Neural cell (in vitro differentiated cells): ENCODE measurements at regions not wholly inside any gene's neighbourhood (a gene's known extent, or its start where the extent isn't known, plus 50 kb on each side); places are given as distances from the start of the nearest gene placed in this dataset.

Experiments
- H2AFZ ChIP-seq: fragments of 200-600, 300-800 bp; sonication (generic), shearing (Covaris generic); 2 replicates; pipeline ENCODE4 v1.6.0; 2014; ENCODE audit warnings: low read depth, mild to moderate bottlenecking, antibody characterized with exemption, low read length, moderate library complexity
- H3F3A ChIP-seq: fragments of 200-600 bp; shearing (Covaris generic); 2 replicates; pipeline ENCODE4 v1.6.1; 2016; ENCODE audit warnings: mild to moderate bottlenecking, moderate library complexity, mixed read lengths, antibody characterized with exemption, low read length; ENCODE audit not compliant: insufficient read depth, poor library complexity, severe bottlenecking
- H3K27ac ChIP-seq: fragments of 200-600, 300-800 bp; sonication (generic), shearing (Covaris generic); 2 replicates; pipeline ENCODE4 v1.5.1; 2014; ENCODE audit warnings: mild to moderate bottlenecking, low read length, moderate library complexity
- H3K27me3 ChIP-seq: fragments of 300-800, 200-600 bp; sonication (generic), shearing (Covaris generic); 2 replicates; pipeline ENCODE4 v1.6.0; 2014; ENCODE audit warnings: mild to moderate bottlenecking, low read depth, low read length, moderate library complexity; ENCODE audit not compliant: insufficient read depth
- H3K36me3 ChIP-seq: fragments of 300-800, 200-600 bp; sonication (generic), shearing (Covaris generic); 2 replicates; pipeline ENCODE4 v1.5.1; 2014; ENCODE audit warnings: mild to moderate bottlenecking, antibody characterized with exemption, low read length, moderate library complexity; ENCODE audit not compliant: insufficient read depth
- H3K4me2 ChIP-seq: fragments of 300-800, 200-600 bp; sonication (generic), shearing (Covaris generic); 2 replicates; pipeline ENCODE4 v1.6.0; 2014; ENCODE audit warnings: mild to moderate bottlenecking, low read length
- H3K4me3 ChIP-seq: fragments of 300-800, 200-600 bp; sonication (generic), shearing (Covaris generic); 2 replicates; pipeline ENCODE4 v1.5.1; 2014; ENCODE audit warnings: mild to moderate bottlenecking, low read length, moderate library complexity
- H3K79me2 ChIP-seq: fragments of 200-600 bp; shearing (Covaris generic); replicated peaks from 2 replicates; pipeline ENCODE4 v1.6.0; 2014; ENCODE audit warnings: mild to moderate bottlenecking, low read length, moderate library complexity; ENCODE audit not compliant: insufficient read depth
- H3K9ac ChIP-seq: fragments of 300-800, 200-600 bp; sonication (generic), shearing (Covaris generic); 2 replicates; pipeline ENCODE4 v1.6.1; 2016; ENCODE audit warnings: mild to moderate bottlenecking, low read length, mixed read lengths
- H3K9me2 ChIP-seq: fragments of 200-600 bp; shearing (Covaris generic); 2 replicates; pipeline ENCODE4 v1.6.1; 2016; ENCODE audit warnings: mild to moderate bottlenecking, low read length, mixed read lengths; ENCODE audit not compliant: insufficient read depth
- H3K9me3 ChIP-seq: fragments of 200-600, 300-800 bp; sonication (generic), shearing (Covaris generic); 2 replicates; pipeline ENCODE4 v1.6.1; 2016; ENCODE audit warnings: mild to moderate bottlenecking, mixed run types, low read length, moderate library complexity, mixed read lengths
- H4K20me1 ChIP-seq: fragments of 200-600 bp; shearing (Covaris generic); 2 replicates; pipeline ENCODE4 v1.6.1; 2016; ENCODE audit warnings: mild to moderate bottlenecking, mixed run types; ENCODE audit not compliant: insufficient read depth
- EP300 ChIP-seq: fragments of 450-650 bp; conservative IDR thresholded peaks from 2 replicates; pipeline ENCODE4 v1.6.1; 2014; ENCODE audit warnings: antibody characterized with exemption, mild to moderate bottlenecking, moderate library complexity; ENCODE audit not compliant: poor library complexity, severe bottlenecking
- EZH2 ChIP-seq: fragments of 200-600, 300-800 bp; shearing (Covaris generic), sonication (generic); IDR thresholded peaks from 2 replicates; pipeline ENCODE4 v1.6.1; 2014; ENCODE audit warnings: antibody characterized with exemption, low read length, borderline replicate concordance, mild to moderate bottlenecking; ENCODE audit not compliant: insufficient read depth, poor library complexity, severe bottlenecking
- MXI1 ChIP-seq: fragments of 450-650 bp; conservative IDR thresholded peaks from 2 replicates; pipeline ENCODE4 v1.6.1; 2014; ENCODE audit warnings: antibody characterized with exemption, mild to moderate bottlenecking; ENCODE audit not compliant: poor library complexity, severe bottlenecking
- POLR2AphosphoS5 ChIP-seq: IDR thresholded peaks from 2 replicates; pipeline ENCODE4 v1.6.1; 2012
- RAD21 ChIP-seq: fragments of 450-650 bp; conservative IDR thresholded peaks from 2 replicates; pipeline ENCODE4 v1.6.1; 2014; ENCODE audit warnings: antibody characterized with exemption, mild to moderate bottlenecking, moderate library complexity
- REST ChIP-seq: IDR thresholded peaks from 2 replicates; pipeline ENCODE4 v1.6.1; 2012; ENCODE audit warnings: borderline replicate concordance
- SMC3 ChIP-seq: fragments of 450-650 bp; conservative IDR thresholded peaks from 2 replicates; pipeline ENCODE4 v1.6.1; 2014; ENCODE audit warnings: antibody characterized with exemption, mild to moderate bottlenecking, moderate library complexity; ENCODE audit not compliant: poor library complexity
- TAF1 ChIP-seq: IDR thresholded peaks from 2 replicates; pipeline ENCODE4 v1.6.1; 2012; ENCODE audit warnings: low read depth
- TF ChIP-seq, protein P1 (sequence below): fragments of 450-650 bp; IDR thresholded peaks from 2 replicates; pipeline ENCODE4 v1.5.1; 2014; ENCODE audit warnings: antibody characterized with exemption, mild to moderate bottlenecking, moderate library complexity; ENCODE audit not compliant: poor library complexity, severe bottlenecking

DNA sequence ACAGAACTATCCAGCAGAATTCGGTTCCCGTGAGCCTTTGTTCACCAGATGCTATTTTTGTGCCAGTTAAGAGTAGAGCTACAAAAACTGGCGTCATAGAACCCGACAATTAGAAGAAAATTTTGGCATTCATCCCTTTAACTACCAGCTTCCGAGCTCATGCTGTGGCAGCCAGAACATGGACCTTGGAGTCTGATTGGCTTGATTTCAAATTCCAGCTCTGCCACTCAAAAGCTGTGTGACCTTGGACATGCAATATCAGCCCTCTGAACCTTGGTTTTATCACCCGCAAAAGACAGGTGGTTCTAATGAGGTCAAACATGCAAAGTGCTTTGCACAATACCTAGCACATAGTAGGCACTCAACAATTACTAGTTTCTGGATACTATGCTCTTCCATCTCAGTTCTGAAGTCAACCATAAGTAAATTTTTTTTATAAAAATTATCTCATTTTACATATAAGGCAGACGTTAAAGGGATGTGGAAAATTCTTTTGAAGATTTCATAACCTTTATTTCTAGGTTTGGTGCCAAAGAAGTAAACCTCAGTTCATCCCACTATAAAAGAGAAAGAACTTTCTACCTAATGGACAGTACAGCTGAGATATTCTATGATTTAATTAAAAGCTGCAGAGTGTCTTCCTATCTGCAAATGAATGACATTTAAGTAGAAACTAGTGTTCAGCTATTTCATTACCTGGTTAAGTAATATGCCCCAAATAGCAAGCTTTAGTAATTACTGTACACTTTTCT, 331.5 kb downstream of the HAPSTR1 start:
- Histone ChIP-seq H3K9ac (no peak overlapping the region), H4K20me1 (no peaks in the 10 kb centered on the region), H3F3A (no peaks in the 10 kb centered on the region), H3K36me3 (no peaks in the 10 kb centered on the region), H2AFZ (no peak overlapping the region), H3K4me3 (no peak overlapping the region), H3K79me2 (no peaks in the 10 kb centered on the region), H3K9me3 (no peaks in the 10 kb centered on the region), H3K4me2 (no peak overlapping the region), H3K27me3 (no peaks in the 10 kb centered on the region), H3K9me2 (no peaks in the 10 kb centered on the region), H3K27ac (no peak overlapping the region)
- TF ChIP-seq POLR2AphosphoS5: no peak
- no peak for TF ChIP-seq REST
- TF ChIP-seq TAF1: no peak
- TF ChIP-seq, protein P1, sequence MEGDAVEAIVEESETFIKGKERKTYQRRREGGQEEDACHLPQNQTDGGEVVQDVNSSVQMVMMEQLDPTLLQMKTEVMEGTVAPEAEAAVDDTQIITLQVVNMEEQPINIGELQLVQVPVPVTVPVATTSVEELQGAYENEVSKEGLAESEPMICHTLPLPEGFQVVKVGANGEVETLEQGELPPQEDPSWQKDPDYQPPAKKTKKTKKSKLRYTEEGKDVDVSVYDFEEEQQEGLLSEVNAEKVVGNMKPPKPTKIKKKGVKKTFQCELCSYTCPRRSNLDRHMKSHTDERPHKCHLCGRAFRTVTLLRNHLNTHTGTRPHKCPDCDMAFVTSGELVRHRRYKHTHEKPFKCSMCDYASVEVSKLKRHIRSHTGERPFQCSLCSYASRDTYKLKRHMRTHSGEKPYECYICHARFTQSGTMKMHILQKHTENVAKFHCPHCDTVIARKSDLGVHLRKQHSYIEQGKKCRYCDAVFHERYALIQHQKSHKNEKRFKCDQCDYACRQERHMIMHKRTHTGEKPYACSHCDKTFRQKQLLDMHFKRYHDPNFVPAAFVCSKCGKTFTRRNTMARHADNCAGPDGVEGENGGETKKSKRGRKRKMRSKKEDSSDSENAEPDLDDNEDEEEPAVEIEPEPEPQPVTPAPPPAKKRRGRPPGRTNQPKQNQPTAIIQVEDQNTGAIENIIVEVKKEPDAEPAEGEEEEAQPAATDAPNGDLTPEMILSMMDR: no peak
- TF ChIP-seq RAD21: no peak
- TF ChIP-seq EZH2: no peak
- no peak for TF ChIP-seq MXI1
- TF ChIP-seq EP300: no peak
- TF ChIP-seq SMC3: no peak

GRCh38 chr16:9425236-9425635, 333.8 kb downstream of the HAPSTR1 start:
- H3K27ac ChIP-seq: no peak overlapping the region

More at GRCh38 chr16:9425236-9425635, 333.8 kb downstream of the HAPSTR1 start:
- H3K4me2 ChIP-seq: no peak overlapping the region
- no peaks in the 10 kb centered on the region for H3K36me3 ChIP-seq
- H3K9me3 ChIP-seq: no peaks in the 10 kb centered on the region
- no peaks in the 10 kb centered on the region for H3K27me3 ChIP-seq
- no peaks in the 10 kb centered on the region for H3K79me2 ChIP-seq
- H3K4me3 ChIP-seq: no peak overlapping the region
- H3K9me2 ChIP-seq: no peaks in the 10 kb centered on the region
- TF ChIP-seq TAF1: no peak
- TF ChIP-seq MXI1: no peak
- no peak for TF ChIP-seq EZH2
- TF ChIP-seq RAD21: no peak
- no peak for TF ChIP-seq POLR2AphosphoS5
- no peak for TF ChIP-seq SMC3
- no peak for TF ChIP-seq EP300
- TF ChIP-seq REST: no peak
- TF ChIP-seq, protein P1: no peak
- no peak overlapping the region for H2AFZ ChIP-seq
- H3F3A ChIP-seq: no peaks in the 10 kb centered on the region
- no peak overlapping the region for H3K9ac ChIP-seq
- no peaks in the 10 kb centered on the region for H4K20me1 ChIP-seq
